ENCODE measurements at regions not wholly inside any gene's neighbourhood (a gene's known extent, or its start where the extent isn't known, plus 50 kb on each side); places are given as distances from the start of the nearest gene placed in this dataset.

DNA sequence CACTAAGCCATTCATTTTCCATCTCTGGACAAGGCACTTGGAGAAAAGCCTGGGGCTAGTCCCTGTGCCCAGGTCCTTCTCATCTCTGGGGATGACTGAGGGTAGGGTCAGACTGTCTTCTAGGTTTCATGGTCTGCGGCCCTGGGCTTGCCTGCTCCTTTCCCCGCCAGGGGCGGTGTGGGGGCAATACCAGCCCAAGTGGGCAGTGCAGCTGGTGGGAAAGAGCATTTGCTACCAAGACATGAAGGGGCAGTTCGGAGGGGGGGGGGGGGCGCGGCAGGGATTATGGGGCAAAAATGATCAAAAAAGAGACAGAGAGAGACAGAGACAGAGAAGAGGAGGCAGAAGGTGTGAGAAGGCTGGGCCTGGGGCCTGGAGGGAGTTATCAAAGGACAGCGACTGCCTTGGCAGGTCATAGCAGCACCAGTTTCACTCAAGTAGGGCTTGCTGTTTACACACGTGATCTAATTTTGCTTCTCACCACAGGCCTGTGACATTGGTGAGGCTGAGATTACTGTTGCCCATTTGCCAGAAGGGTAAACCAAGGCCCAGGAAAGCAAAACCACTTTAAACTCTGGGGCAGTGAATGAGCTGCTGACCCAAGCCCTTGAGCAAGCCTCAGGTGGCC, 56.1 kb downstream of the PJA1 start:
- Histone ChIP-seq H3K27ac (ENCODE audit: low read depth in 2 of 2, low read length in 1 of 2) (no peak overlapping the region), H3K79me2 (ENCODE audit: insufficient read depth) (no peaks in the 10 kb centered on the region), H2AFZ (ENCODE audit: low read depth) (no peak overlapping the region), H3F3A (replicated peaks; ENCODE audit: insufficient read depth) (no peaks in the 10 kb centered on the region), H3K4me3 (ENCODE audit: low read depth in 2 of 2, low read length in 1 of 2) (no peak overlapping the region), H3K4me1 (ENCODE audit: control insufficient read depth in 1 of 2, insufficient read depth in 2 of 2, low read depth in 1 of 2, low read length in 1 of 2) (peaks cover 0 to 15% of the 10 kb centered on the region in 2 experiments; a peak in 1 of 4 replicates), H3K4me2 (no peak overlapping the region), H4K20me1 (ENCODE audit: insufficient read depth) (no peaks in the 10 kb centered on the region; the same call in 1 of the 2 replicates), H3K27me3 (ENCODE audit: insufficient read depth) (peaks cover 9% of the 10 kb centered on the region), H3K9me2 (no peaks in the 10 kb centered on the region), H3K36me3 (replicated peaks in 1 of 2; ENCODE audit: control insufficient read depth in 1 of 2, insufficient read depth in 2 of 2, low read length in 1 of 2) (no peaks in the 10 kb centered on the region), H3K9me3 (no peaks in the 10 kb centered on the region), H3K9ac (no peak overlapping the region)
- ChIA-PET CTCF (interaction anchor here (1.0 kb wide), 2 partner anchors 14 to 15 kb away, joined by 3 to 4 read pairs; no protein-coding TSS in a partner anchor), POLR2A (no interaction called here)
- no peak for DNase-seq
- no peak for TF ChIP-seq RCOR1 (IDR thresholded peaks at IDR 0.05; ENCODE audit: low read length)
- TF ChIP-seq, protein P1, sequence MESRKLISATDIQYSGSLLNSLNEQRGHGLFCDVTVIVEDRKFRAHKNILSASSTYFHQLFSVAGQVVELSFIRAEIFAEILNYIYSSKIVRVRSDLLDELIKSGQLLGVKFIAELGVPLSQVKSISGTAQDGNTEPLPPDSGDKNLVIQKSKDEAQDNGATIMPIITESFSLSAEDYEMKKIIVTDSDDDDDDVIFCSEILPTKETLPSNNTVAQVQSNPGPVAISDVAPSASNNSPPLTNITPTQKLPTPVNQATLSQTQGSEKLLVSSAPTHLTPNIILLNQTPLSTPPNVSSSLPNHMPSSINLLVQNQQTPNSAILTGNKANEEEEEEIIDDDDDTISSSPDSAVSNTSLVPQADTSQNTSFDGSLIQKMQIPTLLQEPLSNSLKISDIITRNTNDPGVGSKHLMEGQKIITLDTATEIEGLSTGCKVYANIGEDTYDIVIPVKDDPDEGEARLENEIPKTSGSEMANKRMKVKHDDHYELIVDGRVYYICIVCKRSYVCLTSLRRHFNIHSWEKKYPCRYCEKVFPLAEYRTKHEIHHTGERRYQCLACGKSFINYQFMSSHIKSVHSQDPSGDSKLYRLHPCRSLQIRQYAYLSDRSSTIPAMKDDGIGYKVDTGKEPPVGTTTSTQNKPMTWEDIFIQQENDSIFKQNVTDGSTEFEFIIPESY (IDR thresholded peaks at IDR 0.05; ENCODE audit: borderline replicate concordance, low read depth) = no peak
- 47% methylated on average over 7 of the region's 8 CpGs for WGBS (ENCODE audit: low lambda C conversion rate)

DNA sequence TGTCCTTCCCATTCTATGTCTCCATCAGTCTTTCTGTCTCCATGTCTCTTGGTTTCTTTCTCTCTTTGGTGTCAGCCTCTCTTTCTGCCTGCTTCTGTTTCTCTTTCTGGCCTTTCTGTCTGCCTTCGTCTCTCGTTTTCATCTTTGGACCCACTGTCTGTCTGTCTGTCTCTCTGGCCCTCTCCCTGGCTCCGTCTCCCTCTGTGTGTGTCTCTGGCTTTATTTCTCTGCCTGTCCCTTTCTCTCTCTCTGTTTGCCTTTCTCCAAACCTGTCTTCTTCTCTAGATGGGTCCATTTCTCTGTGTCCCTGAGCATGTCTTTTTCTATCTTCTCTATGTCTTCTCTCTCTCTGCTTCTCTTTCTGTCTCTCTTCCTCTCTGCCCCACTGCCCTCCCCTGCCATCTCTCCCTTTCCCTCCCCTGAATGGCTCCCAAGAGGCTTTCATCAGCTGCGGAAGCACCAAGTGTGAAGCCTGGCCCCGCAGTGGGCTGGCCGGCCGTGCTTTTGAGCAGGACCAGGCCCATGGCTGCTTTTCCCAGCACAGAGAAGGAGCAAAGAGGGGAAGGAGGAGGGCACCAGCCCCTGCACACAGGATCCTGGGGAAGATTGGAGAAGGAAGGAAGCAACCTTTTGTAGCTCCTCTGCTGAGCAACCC, 57.4 kb downstream of the PJA1 start:
- Histone ChIP-seq H3K9me2 (no peaks in the 10 kb centered on the region), H4K20me1 (ENCODE audit: insufficient read depth) (no peaks in the 10 kb centered on the region; the same call in 1 of the 2 replicates), H3K36me3 (replicated peaks in 1 of 2; ENCODE audit: control insufficient read depth in 1 of 2, insufficient read depth in 2 of 2, low read length in 1 of 2) (no peaks in the 10 kb centered on the region), H3K27ac (ENCODE audit: low read depth in 2 of 2, low read length in 1 of 2) (no peak overlapping the region), H3K4me1 (ENCODE audit: control insufficient read depth in 1 of 2, insufficient read depth in 2 of 2, low read depth in 1 of 2, low read length in 1 of 2) (peaks cover 0 to 15% of the 10 kb centered on the region in 2 experiments; a peak in 1 of 4 replicates), H3K4me2 (no peak overlapping the region), H3K9me3 (no peaks in the 10 kb centered on the region), H3K4me3 (ENCODE audit: low read depth in 2 of 2, low read length in 1 of 2) (no peak overlapping the region), H3K79me2 (ENCODE audit: insufficient read depth) (no peaks in the 10 kb centered on the region), H2AFZ (ENCODE audit: low read depth) (no peak overlapping the region), H3F3A (replicated peaks; ENCODE audit: insufficient read depth) (no peaks in the 10 kb centered on the region), H3K9ac (no peak overlapping the region), H3K27me3 (ENCODE audit: insufficient read depth) (peaks cover 5% of the 10 kb centered on the region; the same call in 1 of the 2 replicates)
- ChIA-PET CTCF (interaction anchor here (1.0 to 1.4 kb wide), 3 partner anchors 13 to 15 kb away, joined by 3 to 5 read pairs (median 4); no protein-coding TSS in a partner anchor), POLR2A (no interaction called here)
- WGBS (ENCODE audit: low lambda C conversion rate) = 36% methylated on average over 7 of the region's 7 CpGs
- no peak for DNase-seq
- TF ChIP-seq, protein P2, sequence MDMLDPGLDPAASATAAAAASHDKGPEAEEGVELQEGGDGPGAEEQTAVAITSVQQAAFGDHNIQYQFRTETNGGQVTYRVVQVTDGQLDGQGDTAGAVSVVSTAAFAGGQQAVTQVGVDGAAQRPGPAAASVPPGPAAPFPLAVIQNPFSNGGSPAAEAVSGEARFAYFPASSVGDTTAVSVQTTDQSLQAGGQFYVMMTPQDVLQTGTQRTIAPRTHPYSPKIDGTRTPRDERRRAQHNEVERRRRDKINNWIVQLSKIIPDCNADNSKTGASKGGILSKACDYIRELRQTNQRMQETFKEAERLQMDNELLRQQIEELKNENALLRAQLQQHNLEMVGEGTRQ (IDR thresholded peaks at IDR 0.05; ENCODE audit: borderline replicate concordance, low read depth, low read length) = no peak
- no peak for TF ChIP-seq NRF1 (IDR thresholded peaks at IDR 0.05; ENCODE audit: low read depth, low read length)
- TF ChIP-seq, protein P3, sequence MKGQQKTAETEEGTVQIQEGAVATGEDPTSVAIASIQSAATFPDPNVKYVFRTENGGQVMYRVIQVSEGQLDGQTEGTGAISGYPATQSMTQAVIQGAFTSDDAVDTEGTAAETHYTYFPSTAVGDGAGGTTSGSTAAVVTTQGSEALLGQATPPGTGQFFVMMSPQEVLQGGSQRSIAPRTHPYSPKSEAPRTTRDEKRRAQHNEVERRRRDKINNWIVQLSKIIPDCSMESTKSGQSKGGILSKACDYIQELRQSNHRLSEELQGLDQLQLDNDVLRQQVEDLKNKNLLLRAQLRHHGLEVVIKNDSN (IDR thresholded peaks at IDR 0.05; ENCODE audit: borderline replicate concordance, low read depth) = no peak

Data from SK-N-SH (cell line).